ENCODE measurements at regions not wholly inside any gene's neighbourhood (a gene's known extent, or its start where the extent isn't known, plus 50 kb on each side); places are given as distances from the start of the nearest gene placed in this dataset.

GRCh38 chr6:130760006-130760405 lies 67.2 kb upstream of the SMLR1 start:
- H3K79me2 ChIP-seq, result no peaks in the 10 kb centered on the region
- DNase-seq (ENCODE audit: low spot score), result peak; percentile 33
- no peaks in the 10 kb centered on the region for H4K20me1 ChIP-seq (ENCODE audit: insufficient read depth, poor library complexity, severe bottlenecking)
- H3K36me3 ChIP-seq (replicated peaks; ENCODE audit: insufficient read depth, low read depth), result no peaks in the 10 kb centered on the region
- no peaks in the 10 kb centered on the region for H3K27me3 ChIP-seq
- no peaks in the 10 kb centered on the region for H3K4me1 ChIP-seq (ENCODE audit: insufficient read depth)
- no peak overlapping the region for H3K4me2 ChIP-seq
- WGBS (ENCODE audit: low lambda C conversion rate, missing lambda C conversion rate), result 50% methylated on average over 1 of the region's 1 CpG
- no peak overlapping the region for H3K27ac ChIP-seq
- H3K4me3 ChIP-seq, result no peak overlapping the region
- H2AFZ ChIP-seq, result no peak overlapping the region
- TF ChIP-seq, protein P1, sequence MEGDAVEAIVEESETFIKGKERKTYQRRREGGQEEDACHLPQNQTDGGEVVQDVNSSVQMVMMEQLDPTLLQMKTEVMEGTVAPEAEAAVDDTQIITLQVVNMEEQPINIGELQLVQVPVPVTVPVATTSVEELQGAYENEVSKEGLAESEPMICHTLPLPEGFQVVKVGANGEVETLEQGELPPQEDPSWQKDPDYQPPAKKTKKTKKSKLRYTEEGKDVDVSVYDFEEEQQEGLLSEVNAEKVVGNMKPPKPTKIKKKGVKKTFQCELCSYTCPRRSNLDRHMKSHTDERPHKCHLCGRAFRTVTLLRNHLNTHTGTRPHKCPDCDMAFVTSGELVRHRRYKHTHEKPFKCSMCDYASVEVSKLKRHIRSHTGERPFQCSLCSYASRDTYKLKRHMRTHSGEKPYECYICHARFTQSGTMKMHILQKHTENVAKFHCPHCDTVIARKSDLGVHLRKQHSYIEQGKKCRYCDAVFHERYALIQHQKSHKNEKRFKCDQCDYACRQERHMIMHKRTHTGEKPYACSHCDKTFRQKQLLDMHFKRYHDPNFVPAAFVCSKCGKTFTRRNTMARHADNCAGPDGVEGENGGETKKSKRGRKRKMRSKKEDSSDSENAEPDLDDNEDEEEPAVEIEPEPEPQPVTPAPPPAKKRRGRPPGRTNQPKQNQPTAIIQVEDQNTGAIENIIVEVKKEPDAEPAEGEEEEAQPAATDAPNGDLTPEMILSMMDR (IDR thresholded peaks at IDR 0.05; ENCODE audit: poor library complexity), result peak; percentile 59
- TF ChIP-seq EZH2phosphoT487 (IDR thresholded peaks at IDR 0.05; ENCODE audit: low read depth, severe bottlenecking, unreplicated experiment) (no peak), EZH2 (IDR thresholded peaks at IDR 0.05; ENCODE audit: borderline replicate concordance) (no peak)
- no peaks in the 10 kb centered on the region for H3K9me2 ChIP-seq (replicated peaks; ENCODE audit: insufficient read depth)
- no peaks in the 10 kb centered on the region for H3K9me3 ChIP-seq (ENCODE audit: low read depth)

- Histone ChIP-seq H3K4me1 (ENCODE audit: insufficient read depth) (no peaks in the 10 kb centered on the region), H3K27me3 (no peaks in the 10 kb centered on the region), H3K9me2 (replicated peaks; ENCODE audit: insufficient read depth) (no peaks in the 10 kb centered on the region), H4K20me1 (ENCODE audit: insufficient read depth, poor library complexity, severe bottlenecking) (no peaks in the 10 kb centered on the region), H3K36me3 (replicated peaks; ENCODE audit: insufficient read depth, low read depth) (no peaks in the 10 kb centered on the region), H3K4me2 (no peak overlapping the region), H3K4me3 (no peak overlapping the region), H3K27ac (no peak overlapping the region), H3K9me3 (ENCODE audit: low read depth) (no peaks in the 10 kb centered on the region), H2AFZ (no peak overlapping the region), H3K79me2 (no peaks in the 10 kb centered on the region)
- 85% methylated on average over 1 of the region's 1 CpG for WGBS (ENCODE audit: low lambda C conversion rate, missing lambda C conversion rate)
- TF ChIP-seq, protein P1 (IDR thresholded peaks at IDR 0.05; ENCODE audit: poor library complexity), result no peak
- no peak for DNase-seq (ENCODE audit: low spot score)
These were observed 65.9 kb upstream of the SMLR1 start for GRCh38 chr6:130761286-130761685.

DNA sequence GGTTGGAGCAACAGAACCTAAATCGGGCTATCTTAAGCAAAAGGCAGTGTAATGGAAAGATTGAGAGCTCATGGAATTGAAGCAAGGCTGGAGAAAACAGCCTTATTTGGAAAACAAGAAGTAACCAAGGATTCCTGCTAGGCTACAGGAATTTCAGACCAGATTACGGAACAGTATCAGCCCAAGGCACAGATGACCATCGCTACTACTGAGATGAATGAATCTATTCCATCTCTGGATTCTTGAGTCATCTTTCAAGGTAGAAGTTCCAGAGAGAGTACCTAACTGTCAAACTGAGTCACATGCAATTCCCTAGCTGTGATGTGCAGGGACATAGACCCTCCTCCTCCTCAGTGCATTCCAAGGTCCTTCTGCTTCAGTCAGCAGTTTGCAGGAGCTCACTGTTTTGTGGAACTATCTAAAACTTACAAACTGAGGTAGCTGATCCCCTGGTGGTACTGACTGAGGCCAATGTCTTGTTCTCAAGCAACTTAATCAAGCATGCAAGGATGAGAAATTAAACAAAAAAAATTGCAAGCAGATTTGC lies 62.0 kb upstream of the SMLR1 start:
- no peaks in the 10 kb centered on the region for H3K79me2 ChIP-seq
- no peak overlapping the region for H3K27ac ChIP-seq
- 88% methylated on average over 3 of the region's 3 CpGs for WGBS (ENCODE audit: low lambda C conversion rate, missing lambda C conversion rate)
- no peak for DNase-seq (ENCODE audit: low spot score)
- H3K36me3 ChIP-seq (replicated peaks; ENCODE audit: insufficient read depth, low read depth), result no peaks in the 10 kb centered on the region
- no peaks in the 10 kb centered on the region for H3K9me2 ChIP-seq (replicated peaks; ENCODE audit: insufficient read depth)
- H3K9me3 ChIP-seq (ENCODE audit: low read depth), result no peaks in the 10 kb centered on the region
- no peak overlapping the region for H3K4me3 ChIP-seq
- no peaks in the 10 kb centered on the region for H3K27me3 ChIP-seq
- no peak overlapping the region for H3K4me2 ChIP-seq
- no peaks in the 10 kb centered on the region for H4K20me1 ChIP-seq (ENCODE audit: insufficient read depth, poor library complexity, severe bottlenecking)
- no peaks in the 10 kb centered on the region for H3K4me1 ChIP-seq (ENCODE audit: insufficient read depth)
- TF ChIP-seq EZH2phosphoT487 (IDR thresholded peaks at IDR 0.05; ENCODE audit: low read depth, severe bottlenecking, unreplicated experiment), result no peak
- TF ChIP-seq EZH2 (IDR thresholded peaks at IDR 0.05; ENCODE audit: borderline replicate concordance), result no peak
- TF ChIP-seq, protein P1 (IDR thresholded peaks at IDR 0.05; ENCODE audit: poor library complexity), result no peak
- no peak overlapping the region for H2AFZ ChIP-seq
